CD4-positive, alpha-beta T cell (primary cell): ENCODE measurements at regions not wholly inside any gene's neighbourhood (a gene's known extent, or its start where the extent isn't known, plus 50 kb on each side); places are given as distances from the start of the nearest gene placed in this dataset.

Experiments used
- ATAC-seq: fragments of 200-7000 bp; cut with Tn5 transposase; one replicate; pipeline ENCODE4 v1.10.0; 2022; ENCODE audit warnings: mild to moderate bottlenecking; ENCODE audit not compliant: poor library complexity
- CTCF ChIA-PET: fragments of 350-600 bp; sonication (Branson Sonifier 250); formaldehyde crosslinking; loops from one replicate; lab custom pipeline; 2021; ENCODE audit warnings: antibody characterized with exemption, inconsistent platforms; lab: Charles Lee
- POLR2A ChIA-PET: fragments of 350-600 bp; sonication (Branson Sonifier 250); formaldehyde crosslinking; loops from one replicate; lab custom pipeline; 2021; ENCODE audit warnings: antibody characterized with exemption, inconsistent platforms; lab: Charles Lee
- DNase-seq, 14 experiments: peaks; one replicate each; pipeline ENCODE4 v3.0.0-alpha.2; 2013 to 2020; ENCODE audit warnings: mixed read lengths in 2 of 14
- H3K27ac ChIP-seq, 2 donors: one replicate each; pipeline versions ENCODE4 v1.5.1 to v1.7.0; 2013; ENCODE audit warnings: low read length in 2 of 2, low read depth in 1 of 2, mild to moderate bottlenecking in 1 of 2
- H3K27me3 ChIP-seq, 2 experiments: 1 replicate in 1 of 2; 2 replicates in 1 of 2; pipeline versions ENCODE4 v1.6.1 to v1.7.0; 2013; ENCODE audit warnings: low read length in 2 of 2, control low read depth in 1 of 2, mild to moderate bottlenecking in 1 of 2, moderate library complexity in 1 of 2; ENCODE audit not compliant: insufficient read depth in 2 of 2, control insufficient read depth in 1 of 2
- H3K36me3 ChIP-seq: one replicate; pipeline ENCODE4 v1.6.1; 2013; ENCODE audit warnings: low read length, control low read depth; ENCODE audit not compliant: insufficient read depth
- H3K4me1 ChIP-seq: one replicate; pipeline ENCODE4 v1.6.1; 2013; ENCODE audit warnings: low read length, control low read depth; ENCODE audit not compliant: insufficient read depth
- H3K4me3 ChIP-seq: one replicate; pipeline ENCODE4 v1.5.1; 2013; ENCODE audit warnings: mild to moderate bottlenecking, low read length, moderate library complexity
- H3K9me3 ChIP-seq, 2 experiments: 1 replicate in 1 of 2; 2 replicates in 1 of 2; pipeline versions ENCODE4 v1.6.1 to v1.7.0; 2013; ENCODE audit warnings: low read length in 2 of 2, mild to moderate bottlenecking in 2 of 2, control low read depth in 1 of 2, moderate library complexity in 1 of 2; ENCODE audit not compliant: control insufficient read depth in 1 of 2, insufficient read depth in 1 of 2
- H3K27ac Mint-ChIP-seq: one replicate; pipeline ENCODE4 v1.8.0; 2020; ENCODE audit warnings: mixed read lengths
- H3K27me3 Mint-ChIP-seq: one replicate; pipeline ENCODE4 v1.8.0; 2021; ENCODE audit warnings: mixed read lengths
- H3K36me3 Mint-ChIP-seq: one replicate; pipeline ENCODE4 v1.8.0; 2021; ENCODE audit warnings: low read depth, mixed read lengths
- H3K4me1 Mint-ChIP-seq: one replicate; pipeline ENCODE4 v1.8.0; 2021; ENCODE audit warnings: low read depth, mixed read lengths
- H3K4me3 Mint-ChIP-seq: one replicate; pipeline ENCODE4 v1.8.0; 2020; ENCODE audit warnings: mild to moderate bottlenecking, mixed read lengths
- H3K9me3 Mint-ChIP-seq: one replicate; pipeline ENCODE4 v1.8.0; 2020; ENCODE audit warnings: mixed read lengths
- CTCF ChIP-seq: fragments of 200-600 bp; IDR thresholded peaks from one replicate; pipeline ENCODE4 v1.8.0; 2022; ENCODE audit warnings: antibody characterized with exemption, mild to moderate bottlenecking
- intact Hi-C, 2 experiments: fragments of 100-400 bp; cut with DNase I in 1 of 2; cut with micrococcal nuclease in 1 of 2; formaldehyde crosslinking; loops; one replicate each; pipeline versions ENCODE4 v1.15.1 to v1.9.0; 2023 to 2025; cut with DNase I, micrococcal nuclease

- ATAC-seq, result no peak
- intact Hi-C loops, result no loop called here
- no peak overlapping the region for H3K27ac Mint-ChIP-seq
Observed at GRCh38 chr2:224309176-224309575, 92.7 kb downstream of the FAM124B start.

GRCh38 chr2:224308272-224308911, 93.5 kb downstream of the FAM124B start:
- no peaks in the 10 kb centered on the region for H3K36me3 Mint-ChIP-seq
- H3K9me3 Mint-ChIP-seq, result no peaks in the 10 kb centered on the region
- no peaks in the 10 kb centered on the region for H3K36me3 ChIP-seq
- no peaks in the 10 kb centered on the region for H3K9me3 ChIP-seq
- no peak overlapping the region for H3K4me3 Mint-ChIP-seq
- ChIA-PET CTCF (no interaction called here), POLR2A (interaction anchor here (0.6 kb wide), 2 partner anchors 343 to 425 kb away, joined by 3 read pairs; no protein-coding TSS in a partner anchor)
- ATAC-seq (no peak), DNase-seq (no peak)
- no peak overlapping the region for H3K4me3 ChIP-seq
- H3K27ac Mint-ChIP-seq, result no peak overlapping the region
- peaks cover 6 to 12% of the 10 kb centered on the region in 2 experiments for H3K27me3 ChIP-seq
- H3K4me1 Mint-ChIP-seq, result no peaks in the 10 kb centered on the region
- TF ChIP-seq CTCF, result no peak
- no peak overlapping the region for H3K27ac ChIP-seq
- no peaks in the 10 kb centered on the region for H3K4me1 ChIP-seq
- H3K27me3 Mint-ChIP-seq, result peaks cover 24% of the 10 kb centered on the region
- intact Hi-C loops, result no loop called here

More at GRCh38 chr2:224309176-224309575, 92.7 kb downstream of the FAM124B start:
- Histone ChIP-seq H3K27ac (no peak overlapping the region), H3K27me3 (peaks cover 6 to 12% of the 10 kb centered on the region in 2 experiments), H3K4me1 (no peaks in the 10 kb centered on the region), H3K4me3 (no peak overlapping the region), H3K9me3 (no peaks in the 10 kb centered on the region), H3K36me3 (no peaks in the 10 kb centered on the region)
- DNase-seq, result no peak
- H3K4me1 Mint-ChIP-seq, result no peaks in the 10 kb centered on the region
- H3K36me3 Mint-ChIP-seq, result no peaks in the 10 kb centered on the region
- no peaks in the 10 kb centered on the region for H3K9me3 Mint-ChIP-seq
- no peak overlapping the region for H3K4me3 Mint-ChIP-seq
- ChIA-PET POLR2A (interaction anchor here (0.6 kb wide), 1 partner anchor 424 kb away, joined by 3 read pairs; no protein-coding TSS in a partner anchor), CTCF (interaction anchor here (0.5 kb wide), 1 partner anchor 1927 kb away, joined by 3 read pairs; no protein-coding TSS in a partner anchor)
- peaks cover 24% of the 10 kb centered on the region for H3K27me3 Mint-ChIP-seq
- TF ChIP-seq CTCF, result no peak

- ChIA-PET POLR2A (no interaction called here), CTCF (no interaction called here)
- no peak for ATAC-seq
- Mint-ChIP-seq H3K4me1 (no peaks in the 10 kb centered on the region), H3K27me3 (peaks cover 5% of the 10 kb centered on the region), H3K27ac (no peak overlapping the region), H3K36me3 (no peaks in the 10 kb centered on the region), H3K4me3 (no peak overlapping the region), H3K9me3 (no peaks in the 10 kb centered on the region)
- intact Hi-C loops, result no loop called here
- Histone ChIP-seq H3K9me3 (no peaks in the 10 kb centered on the region), H3K27me3 (peaks cover 0 to 5% of the 10 kb centered on the region in 2 experiments), H3K4me1 (no peaks in the 10 kb centered on the region), H3K27ac (no peak overlapping the region), H3K4me3 (no peak overlapping the region), H3K36me3 (no peaks in the 10 kb centered on the region)
- no peak for DNase-seq
- no peak for TF ChIP-seq CTCF
Observed at GRCh38 chr2:224302952-224303351, 99.0 kb downstream of the FAM124B start.
